ENCODE measurements at regions not wholly inside any gene's neighbourhood (a gene's known extent, or its start where the extent isn't known, plus 50 kb on each side); places are given as distances from the start of the nearest gene placed in this dataset.

GRCh38 chr4:96913441-96914080 is 1073.7 kb downstream of the PDHA2 start:
- TF ChIP-seq CTCF (conservative IDR thresholded peaks at IDR 0.05; ENCODE audit: low read length): no peak
- TF ChIP-seq EZH2phosphoT487 (IDR thresholded peaks at IDR 0.05; ENCODE audit: borderline replicate concordance): no peak
